Fibroblast of villous mesenchyme (primary cell): ENCODE measurements at regions not wholly inside any gene's neighbourhood (a gene's known extent, or its start where the extent isn't known, plus 50 kb on each side); places are given as distances from the start of the nearest gene placed in this dataset.

Experiments used
- DNase-seq: peaks from one replicate; pipeline ENCODE4 v3.0.0-alpha.2; 2010; ENCODE audit warnings: low read depth
- H3K4me3 ChIP-seq: 2 replicates; pipeline ENCODE4 v1.5.1; 2011; ENCODE audit warnings: low read depth, mild to moderate bottlenecking, low read length
- CTCF ChIP-seq: IDR thresholded peaks from 2 replicates; pipeline ENCODE4 v1.5.1; 2012; ENCODE audit warnings: low read depth, mild to moderate bottlenecking, low read length; ENCODE audit not compliant: insufficient read depth

GRCh38 chr6:21708320-21708580 lies 114.7 kb downstream of the SOX4 start:
- no peak overlapping the region for H3K4me3 ChIP-seq
- DNase-seq: no peak
- TF ChIP-seq CTCF: no peak

DNA sequence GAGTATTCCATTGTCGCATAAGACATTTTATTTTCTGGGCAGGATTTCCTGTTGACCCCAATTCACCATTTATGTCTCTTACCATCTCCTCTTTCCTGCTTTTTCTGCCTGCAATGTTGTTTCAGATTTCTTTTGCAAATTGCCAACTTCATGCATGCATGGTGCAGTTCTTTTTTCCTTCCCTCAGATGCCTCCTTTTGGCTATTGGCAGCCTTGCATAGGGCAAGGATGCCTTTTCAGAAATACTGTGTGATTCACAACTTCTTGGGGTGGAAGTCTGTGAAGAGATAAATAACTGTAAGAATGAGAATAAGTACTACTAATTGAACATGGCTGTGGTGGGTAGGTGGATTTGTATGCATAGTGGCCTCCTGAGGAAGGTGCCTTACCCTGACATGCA lies 116.7 kb downstream of the SOX4 start:
- no peak overlapping the region for H3K4me3 ChIP-seq
- TF ChIP-seq CTCF: no peak
- no peak for DNase-seq

DNA sequence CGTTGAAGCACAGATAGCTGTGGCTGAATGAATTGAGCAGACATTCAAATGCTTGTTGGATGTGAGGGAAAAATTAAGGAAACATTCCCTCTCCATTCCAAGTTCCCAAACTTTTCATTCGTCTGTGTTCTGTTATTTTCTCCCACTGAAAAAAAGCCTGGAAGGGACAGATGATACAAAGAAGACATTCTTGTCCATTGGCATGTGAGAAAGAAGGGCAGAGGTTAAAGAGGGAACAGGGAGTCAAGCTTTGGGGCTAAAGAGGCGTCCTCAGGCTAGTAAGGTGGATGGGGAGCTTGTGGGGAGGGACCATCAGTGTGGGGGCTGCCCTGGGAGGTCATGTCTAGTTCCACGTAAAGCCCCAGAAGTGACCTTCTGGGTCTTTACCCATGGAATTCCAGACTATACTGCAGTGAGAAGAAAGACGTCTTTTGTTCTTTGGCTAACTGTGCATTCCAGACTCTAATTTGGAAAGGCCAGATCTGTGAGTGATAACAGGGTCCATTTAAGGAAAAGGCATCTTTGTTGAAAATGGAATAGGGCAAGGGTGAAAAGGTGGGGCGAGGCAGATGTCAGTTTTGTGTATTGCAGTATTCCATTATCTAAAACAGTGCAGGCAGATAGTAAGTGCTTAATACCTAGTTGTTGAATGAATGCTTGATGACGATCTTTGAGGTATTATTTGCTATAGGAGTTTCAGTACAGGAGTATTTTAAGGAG lies 117.5 kb downstream of the SOX4 start:
- no peak overlapping the region for H3K4me3 ChIP-seq
- TF ChIP-seq CTCF: no peak
- no peak for DNase-seq

- no peak overlapping the region for H3K4me3 ChIP-seq
- TF ChIP-seq CTCF: no peak
- no peak for DNase-seq
These were observed 118.7 kb downstream of the SOX4 start for GRCh38 chr6:21712213-21712612.

GRCh38 chr6:21713481-21713880 lies 119.9 kb downstream of the SOX4 start:
- no peak overlapping the region for H3K4me3 ChIP-seq
- TF ChIP-seq CTCF: no peak

GRCh38 chr6:21715180-21715579 lies 121.6 kb downstream of the SOX4 start:
- no peak for TF ChIP-seq CTCF
- no peak for DNase-seq
- no peak overlapping the region for H3K4me3 ChIP-seq

More at GRCh38 chr6:21713481-21713880, 119.9 kb downstream of the SOX4 start:
- DNase-seq: no peak

GRCh38 chr6:21722510-21722909 lies 129.0 kb downstream of the SOX4 start:
- TF ChIP-seq CTCF: no peak
- no peak overlapping the region for H3K4me3 ChIP-seq
- no peak for DNase-seq
